Tibial nerve (tissue), 4 donors: ENCODE measurements at regions not wholly inside any gene's neighbourhood (a gene's known extent, or its start where the extent isn't known, plus 50 kb on each side); places are given as distances from the start of the nearest gene placed in this dataset.

Experiments used
- DNase-seq, 2 donors: peaks; one replicate each; pipeline ENCODE4 v3.0.0-alpha.2; 2019; ENCODE audit warnings: low spot score in 2 of 2
- H3K27ac ChIP-seq, 4 donors: fragments of 200-600 bp; sonication (generic) in 3 of 4; one replicate each; pipeline ENCODE4 v1.5.1; 2017 to 2019; ENCODE audit warnings: mild to moderate bottlenecking in 1 of 4
- H3K27me3 ChIP-seq, 2 donors: fragments of 200-600 bp; sonication (generic) in 1 of 2; one replicate each; pipeline versions ENCODE4 v1.5.1 to v1.6.0; 2017 to 2019
- H3K36me3 ChIP-seq, 3 donors: fragments of 200-600 bp; sonication (generic); one replicate each; pipeline ENCODE4 v1.5.1; 2018 to 2019
- H3K4me1 ChIP-seq, 4 donors: fragments of 200-600 bp; sonication (generic) in 3 of 4; one replicate each; pipeline ENCODE4 v1.5.1; 2017 to 2019
- H3K4me3 ChIP-seq, 4 donors: fragments of 200-600 bp; sonication (generic) in 3 of 4; one replicate each; pipeline ENCODE4 v1.5.1; 2017 to 2019; ENCODE audit warnings: mild to moderate bottlenecking in 1 of 4, moderate library complexity in 1 of 4
- H3K9me3 ChIP-seq, 4 donors: fragments of 200-600 bp; sonication (generic) in 3 of 4; one replicate each; pipeline ENCODE4 v1.5.1; 2017 to 2019
- CTCF ChIP-seq, 5 experiments: fragments of 200-600 bp in 3 of 5; fragments of 450-650 bp in 2 of 5; sonication (generic) in 3 of 5; IDR thresholded peaks; one replicate each; pipeline ENCODE4 v1.5.1; 2016 to 2019; ENCODE audit warnings: antibody characterized with exemption in 5 of 5, mild to moderate bottlenecking in 3 of 5, moderate library complexity in 2 of 5
- EP300 ChIP-seq, 2 donors: sonication (generic); formaldehyde crosslinking; IDR thresholded peaks; one replicate each; pipeline ENCODE4 v1.6.1; 2017; ENCODE audit warnings: antibody characterized with exemption in 2 of 2, mild to moderate bottlenecking in 1 of 2
- POLR2A ChIP-seq, 2 donors: fragments of 450-650 bp; IDR thresholded peaks; one replicate each; pipeline ENCODE4 v1.6.1; 2017; ENCODE audit warnings: antibody characterized with exemption in 2 of 2, mild to moderate bottlenecking in 2 of 2, moderate library complexity in 2 of 2
- WGBS, 2 donors: methylation state at CpG; one replicate each; pipeline ENCODE4 v1.1.5; 2018; 5-methylcytosine and 5-hydroxymethylcytosine counted together

GRCh38 chr5:9859808-9860207 is 229.7 kb upstream of the TAS2R1 start:
- no peak overlapping the region for H3K4me3 ChIP-seq
- 76 to 78% methylated on average over 1 of the region's 1 CpG for WGBS, 2 donors
- no peaks in the 10 kb centered on the region for H3K27me3 ChIP-seq
- TF ChIP-seq EP300 (IDR thresholded peaks at IDR 0.05) (no peak), POLR2A (IDR thresholded peaks at IDR 0.05) (no peak), CTCF (IDR thresholded peaks at IDR 0.05) (no peak)
- DNase-seq = no peak
- peaks cover 0 to 2% (median 0%) of the 10 kb centered on the region in 4 donors for H3K4me1 ChIP-seq
- no peaks in the 10 kb centered on the region for H3K36me3 ChIP-seq
- peaks cover 0 to 5% (median 0%) of the 10 kb centered on the region in 4 donors for H3K9me3 ChIP-seq
- no peak overlapping the region for H3K27ac ChIP-seq

GRCh38 chr5:9858043-9858442 is 227.9 kb upstream of the TAS2R1 start:
- Histone ChIP-seq H3K4me3 (no peak overlapping the region), H3K27ac (no peak overlapping the region), H3K9me3 (no peaks in the 10 kb centered on the region), H3K4me1 (peaks cover 0 to 2% (median 0%) of the 10 kb centered on the region in 4 donors), H3K27me3 (no peaks in the 10 kb centered on the region), H3K36me3 (no peaks in the 10 kb centered on the region)
- DNase-seq = no peak
- TF ChIP-seq CTCF (IDR thresholded peaks at IDR 0.05) (no peak), EP300 (IDR thresholded peaks at IDR 0.05) (no peak), POLR2A (IDR thresholded peaks at IDR 0.05) (no peak)
- WGBS, 2 donors = 91 to 95% methylated on average over 2 to 3 of the region's 3 CpGs

DNA sequence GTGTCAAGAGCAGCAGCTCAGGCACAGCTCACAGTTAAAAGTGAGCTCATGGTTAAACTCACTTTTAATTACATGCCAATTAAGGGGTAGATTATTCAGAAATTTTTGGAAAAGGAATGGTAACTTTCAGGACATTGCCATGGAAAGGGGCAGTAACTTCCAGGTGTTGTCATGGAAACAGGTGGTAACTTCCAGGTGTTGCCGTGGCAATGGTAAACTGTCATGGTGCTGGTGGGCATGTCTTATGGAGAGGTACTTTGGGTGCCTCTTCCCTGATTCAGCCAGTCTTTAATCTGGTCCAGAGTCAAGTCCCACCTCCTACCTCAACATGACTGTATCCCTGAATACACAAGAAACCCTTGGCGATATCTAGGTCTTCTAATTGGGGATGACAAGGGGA is 223.2 kb upstream of the TAS2R1 start:
- no peaks in the 10 kb centered on the region for H3K36me3 ChIP-seq
- no peaks in the 10 kb centered on the region for H3K4me1 ChIP-seq
- no peaks in the 10 kb centered on the region for H3K27me3 ChIP-seq
- no peak overlapping the region for H3K27ac ChIP-seq
- no peak for DNase-seq
- H3K4me3 ChIP-seq = no peak overlapping the region
- 92 to 94% methylated on average over 2 of the region's 2 CpGs for WGBS, 2 donors
- H3K9me3 ChIP-seq = no peaks in the 10 kb centered on the region
- TF ChIP-seq POLR2A (IDR thresholded peaks at IDR 0.05) = no peak

DNA sequence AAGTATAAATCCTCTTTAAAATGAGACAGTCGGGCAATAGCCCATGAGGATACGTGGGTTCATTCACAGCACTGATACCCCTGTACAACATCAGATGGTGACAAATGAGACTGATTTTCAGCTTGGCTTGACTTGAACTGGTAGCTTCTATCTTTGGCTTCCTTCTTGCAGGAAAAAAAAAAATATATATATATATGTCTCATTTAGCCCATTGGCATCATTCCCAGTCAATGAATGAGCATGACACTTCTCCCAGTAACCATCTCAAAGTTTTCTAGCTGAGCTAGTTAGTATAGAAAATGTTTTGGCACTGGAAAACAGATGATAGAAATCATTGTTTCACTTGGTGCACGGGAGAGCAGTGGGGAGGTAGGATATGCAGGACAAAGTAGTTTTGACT is 222.5 kb upstream of the TAS2R1 start:
- Histone ChIP-seq H3K27ac (no peak overlapping the region), H3K4me1 (no peaks in the 10 kb centered on the region), H3K4me3 (no peak overlapping the region), H3K9me3 (no peaks in the 10 kb centered on the region), H3K36me3 (no peaks in the 10 kb centered on the region), H3K27me3 (no peaks in the 10 kb centered on the region)
- WGBS, 2 donors = 70 to 74% methylated on average over 3 of the region's 3 CpGs
- TF ChIP-seq CTCF (IDR thresholded peaks at IDR 0.05) = no peak
- no peak for TF ChIP-seq POLR2A (IDR thresholded peaks at IDR 0.05)
- no peak for TF ChIP-seq EP300 (IDR thresholded peaks at IDR 0.05)
- no peak for DNase-seq

GRCh38 chr5:9851458-9851857 is 221.3 kb upstream of the TAS2R1 start:
- no peak overlapping the region for H3K4me3 ChIP-seq
- no peaks in the 10 kb centered on the region for H3K9me3 ChIP-seq
- no peak for TF ChIP-seq CTCF (IDR thresholded peaks at IDR 0.05)
- no peak for TF ChIP-seq POLR2A (IDR thresholded peaks at IDR 0.05)
- TF ChIP-seq EP300 (IDR thresholded peaks at IDR 0.05) = no peak
- no peak overlapping the region for H3K27ac ChIP-seq
- peak in 1 of 2 donors; percentile 8 for DNase-seq
- no peaks in the 10 kb centered on the region for H3K27me3 ChIP-seq
- no peaks in the 10 kb centered on the region for H3K4me1 ChIP-seq
- no peaks in the 10 kb centered on the region for H3K36me3 ChIP-seq
- WGBS, 2 donors = 69 to 72% methylated on average over 3 of the region's 3 CpGs

DNA sequence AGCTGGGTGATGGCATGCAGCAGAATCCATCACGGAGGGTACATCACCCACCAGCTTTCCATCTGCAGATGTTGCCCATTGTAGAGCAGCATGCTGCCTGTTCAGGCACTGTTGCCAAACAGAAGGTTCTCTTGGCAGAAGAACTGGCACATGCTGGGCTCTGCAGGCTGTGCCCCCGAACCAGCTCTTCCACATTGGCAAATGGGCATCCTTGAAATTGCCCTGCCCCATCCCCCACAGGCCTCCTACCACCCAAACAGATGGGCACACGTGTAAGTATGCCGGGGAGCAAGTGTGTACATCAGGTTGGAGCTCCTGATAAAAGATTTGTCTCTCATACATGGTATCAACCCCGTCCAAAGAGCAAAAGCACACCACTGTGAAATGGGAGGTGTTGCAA is 220.3 kb upstream of the TAS2R1 start:
- TF ChIP-seq CTCF (IDR thresholded peaks at IDR 0.05) = no peak
- no peak for TF ChIP-seq POLR2A (IDR thresholded peaks at IDR 0.05)
- no peak for TF ChIP-seq EP300 (IDR thresholded peaks at IDR 0.05)
- H3K27me3 ChIP-seq = no peaks in the 10 kb centered on the region
- WGBS, 2 donors = 76 to 87% methylated on average over 5 of the region's 5 CpGs
- no peaks in the 10 kb centered on the region for H3K9me3 ChIP-seq
- H3K4me1 ChIP-seq = no peaks in the 10 kb centered on the region
- H3K27ac ChIP-seq = no peak overlapping the region
- H3K4me3 ChIP-seq = no peak overlapping the region
- DNase-seq = no peak
- no peaks in the 10 kb centered on the region for H3K36me3 ChIP-seq
